GM19397 (cell line): ENCODE measurements at regions not wholly inside any gene's neighbourhood (a gene's known extent, or its start where the extent isn't known, plus 50 kb on each side); places are given as distances from the start of the nearest gene placed in this dataset.
A peak's percentile ranks its signal among the peaks of the same experiment; 100 is the strongest.

Experiments
- ATAC-seq: cut with Tn5 transposase; IDR thresholded peaks from one replicate; pipeline ENCODE4 v1.9.1; 2021; ENCODE audit warnings: mild to moderate bottlenecking, moderate library complexity; ENCODE audit not compliant: unreplicated experiment

- no peak for ATAC-seq
Observed at GRCh38 chr1:87949711-87950110, 621.0 kb downstream of the LMO4 start.

- ATAC-seq: no peak
Observed at GRCh38 chr1:87950369-87950768, 621.7 kb downstream of the LMO4 start.

GRCh38 chr1:87951409-87951808, 622.7 kb downstream of the LMO4 start:
- no peak for ATAC-seq

GRCh38 chr1:87951852-87952251, 623.2 kb downstream of the LMO4 start:
- no peak for ATAC-seq

GRCh38 chr1:87953121-87953520, 624.4 kb downstream of the LMO4 start:
- no peak for ATAC-seq

- peak; percentile 80 for ATAC-seq
Observed at GRCh38 chr1:87953732-87954344, 625.2 kb downstream of the LMO4 start.

GRCh38 chr1:87955038-87955437, 626.4 kb downstream of the LMO4 start:
- ATAC-seq: no peak

GRCh38 chr1:87956072-87956471, 627.4 kb downstream of the LMO4 start:
- ATAC-seq: no peak

GRCh38 chr1:87956750-87957149, 628.1 kb downstream of the LMO4 start:
- no peak for ATAC-seq

- no peak for ATAC-seq
Observed at GRCh38 chr1:87957331-87957730, 628.7 kb downstream of the LMO4 start.

GRCh38 chr1:87958201-87958600, 629.5 kb downstream of the LMO4 start:
- ATAC-seq: no peak

- no peak for ATAC-seq
Observed at GRCh38 chr1:87958716-87959115, 630.0 kb downstream of the LMO4 start.

GRCh38 chr1:87959236-87959635, 630.6 kb downstream of the LMO4 start:
- no peak for ATAC-seq

GRCh38 chr1:87961992-87962391, 633.3 kb downstream of the LMO4 start:
- ATAC-seq: no peak

GRCh38 chr1:87963556-87963955, 634.9 kb downstream of the LMO4 start:
- ATAC-seq: no peak

- no peak for ATAC-seq
Observed at GRCh38 chr1:87965193-87965592, 636.5 kb downstream of the LMO4 start.

GRCh38 chr1:87968197-87968955, 639.7 kb downstream of the LMO4 start:
- no peak for ATAC-seq

- ATAC-seq: no peak
Observed at GRCh38 chr1:87969040-87969439, 640.4 kb downstream of the LMO4 start.

GRCh38 chr1:87972811-87973210, 644.1 kb downstream of the LMO4 start:
- no peak for ATAC-seq

- ATAC-seq: no peak
Observed at GRCh38 chr1:87973896-87974295, 645.2 kb downstream of the LMO4 start.

- ATAC-seq: no peak
Observed at GRCh38 chr1:87976316-87976715, 647.6 kb downstream of the LMO4 start.

- ATAC-seq: no peak
Observed at GRCh38 chr1:87977145-87977544, 648.5 kb downstream of the LMO4 start.

GRCh38 chr1:87979079-87979478, 650.4 kb downstream of the LMO4 start:
- ATAC-seq: no peak
